Right lobe of liver (tissue), 4 donors: ENCODE measurements at regions not wholly inside any gene's neighbourhood (a gene's known extent, or its start where the extent isn't known, plus 50 kb on each side); places are given as distances from the start of the nearest gene placed in this dataset.
"Not testable (repeated sequence)": the region's sequence is repeated elsewhere in the genome, so short reads cannot be mapped to it uniquely, and the experiment has no call there.

Experiments
- CTCF ChIP-seq, 4 donors: fragments of 200-600 bp in 3 of 4; fragments of 450-650 bp in 1 of 4; IDR thresholded peaks; one replicate each; pipeline versions ENCODE4 v1.5.1 to v1.8.0; 2016 to 2022; ENCODE audit warnings: antibody characterized with exemption in 4 of 4, mild to moderate bottlenecking in 2 of 4
- POLR2A ChIP-seq: fragments of 450-650 bp; IDR thresholded peaks from one replicate; pipeline ENCODE4 v1.6.1; 2017; ENCODE audit warnings: antibody characterized with exemption, mild to moderate bottlenecking
- donor health status: DM: no; HTN: no; CAD: no.
- donor health status: DM: no; HTN: no; CAD: no.
- donor health status: DM: no; HTN: yes; CAD: no.

GRCh38 chr12:105535033-105535432 lies 204.5 kb downstream of the C12orf75 start:
- not testable (repeated sequence) for TF ChIP-seq POLR2A; CTCF (IDR thresholded peaks at IDR 0.05)
